ENCODE measurements at regions not wholly inside any gene's neighbourhood (a gene's known extent, or its start where the extent isn't known, plus 50 kb on each side); places are given as distances from the start of the nearest gene placed in this dataset.
"Not testable (repeated sequence)": the region's sequence is repeated elsewhere in the genome, so short reads cannot be mapped to it uniquely, and the experiment has no call there.

- no peak for DNase-seq (ENCODE audit: low read depth in 2 of 2)
Observed at GRCh38 chr2:39573276-39573675, 92.4 kb upstream of the TMEM178A start.

GRCh38 chr2:39581866-39582265, 83.9 kb upstream of the TMEM178A start:
- no peak for DNase-seq (ENCODE audit: low read depth in 2 of 2)

GRCh38 chr2:39583213-39583612, 82.5 kb upstream of the TMEM178A start:
- DNase-seq (ENCODE audit: low read depth in 2 of 2) = no peak

GRCh38 chr2:39583781-39584180, 81.9 kb upstream of the TMEM178A start:
- DNase-seq (ENCODE audit: low read depth in 2 of 2) = no peak

DNA sequence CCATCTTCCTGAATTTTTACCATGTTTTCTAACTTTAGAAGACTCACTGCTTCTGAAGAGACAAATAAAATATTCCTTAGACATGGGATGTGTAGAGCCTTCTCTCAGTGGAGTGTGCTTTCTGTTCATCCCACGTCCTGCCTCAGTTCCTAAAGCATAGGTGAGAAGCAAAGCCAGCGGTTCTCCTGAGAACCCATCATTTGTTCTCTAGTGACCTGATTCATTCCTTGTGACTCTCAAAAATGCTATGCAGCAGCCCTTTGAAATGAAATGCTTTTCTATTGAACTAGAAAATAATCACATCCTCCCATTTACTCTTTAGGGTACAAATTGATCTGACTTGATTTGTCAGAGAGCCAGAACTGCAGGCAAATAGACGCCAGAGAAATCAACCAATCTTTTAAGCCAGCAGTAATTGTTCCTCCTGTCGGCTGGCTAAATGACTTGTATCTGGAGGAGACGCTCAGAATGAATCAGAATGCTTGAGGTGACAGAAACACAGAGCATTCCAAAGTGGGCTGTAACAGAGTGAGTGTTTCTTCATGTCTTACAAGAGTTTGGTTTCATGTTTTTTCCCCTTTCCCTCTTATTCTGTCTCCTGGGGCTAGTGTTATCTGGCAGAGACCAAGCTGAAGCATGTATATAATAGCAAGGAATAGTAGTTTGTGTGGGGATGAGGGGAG, 81.3 kb upstream of the TMEM178A start:
- no peak for DNase-seq (ENCODE audit: low read depth in 2 of 2)

GRCh38 chr2:39585531-39585930, 80.2 kb upstream of the TMEM178A start:
- not testable (repeated sequence) for DNase-seq (ENCODE audit: low read depth in 2 of 2)

- no peak for DNase-seq (ENCODE audit: low read depth in 2 of 2)
Observed at GRCh38 chr2:39587168-39587567, 78.5 kb upstream of the TMEM178A start.

DNA sequence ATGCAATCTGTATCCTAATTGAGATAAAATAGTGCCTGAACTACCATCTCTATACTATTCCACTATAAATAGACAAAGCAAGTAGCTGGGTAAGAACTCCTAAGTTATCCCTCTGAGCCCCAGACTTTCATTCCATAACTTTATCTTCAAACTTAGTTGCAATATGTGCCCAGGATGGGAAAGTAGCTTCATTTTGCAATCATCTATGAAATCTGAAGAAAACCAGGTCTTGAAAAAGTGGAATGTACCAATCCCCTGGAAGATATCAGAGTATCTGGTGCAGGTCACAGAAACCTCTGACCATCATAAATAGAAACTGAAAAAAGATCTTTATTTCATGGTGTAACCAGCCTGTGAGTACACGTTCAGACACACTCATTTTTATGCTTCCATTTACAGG, 78.1 kb upstream of the TMEM178A start:
- no peak for DNase-seq (ENCODE audit: low read depth in 2 of 2)

- DNase-seq (ENCODE audit: low read depth in 2 of 2) = no peak
Observed at GRCh38 chr2:39593439-39594393, 72.0 kb upstream of the TMEM178A start.

DNA sequence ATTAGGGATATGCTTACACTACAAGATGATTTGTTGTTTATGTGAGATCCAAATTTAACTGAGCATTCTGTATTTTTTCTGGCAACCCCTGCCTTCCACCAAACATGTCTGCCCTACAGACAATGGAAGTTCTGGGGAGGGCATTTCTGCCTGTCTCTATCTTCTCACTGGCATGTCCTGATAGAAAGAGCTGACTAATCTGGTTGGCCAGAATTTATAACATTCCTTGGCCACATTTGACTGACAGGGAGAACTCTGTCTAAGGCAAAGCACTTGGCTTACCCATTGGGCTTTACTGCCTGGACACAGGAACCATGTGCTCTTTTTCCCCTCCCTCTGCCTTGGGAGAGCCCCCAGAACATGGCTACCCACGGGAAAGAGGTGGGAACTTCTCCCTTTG, 70.6 kb upstream of the TMEM178A start:
- DNase-seq (ENCODE audit: low read depth in 2 of 2) = no peak

GRCh38 chr2:39597314-39597713, 68.4 kb upstream of the TMEM178A start:
- no peak for DNase-seq (ENCODE audit: low read depth in 2 of 2)

DNA sequence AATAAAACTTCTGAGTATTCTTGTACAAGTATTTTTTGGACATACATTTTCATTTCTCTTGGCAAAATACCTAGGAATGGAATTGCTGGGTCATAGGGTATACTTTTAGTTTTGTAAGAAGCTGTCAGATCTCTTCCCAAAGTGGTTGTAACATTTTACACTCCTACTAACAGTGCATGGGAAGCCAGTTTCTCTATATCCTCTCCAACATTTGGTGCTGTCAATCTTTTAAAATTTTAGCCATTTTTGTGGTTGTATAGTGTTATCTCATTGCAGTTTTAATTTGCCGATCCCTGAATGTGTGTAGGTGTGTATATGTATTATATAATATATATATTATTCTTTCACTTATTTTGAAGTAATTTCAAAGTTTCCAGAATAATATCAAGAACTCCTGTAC, 63.1 kb upstream of the TMEM178A start:
- no peak for DNase-seq (ENCODE audit: low read depth in 2 of 2)

DNA sequence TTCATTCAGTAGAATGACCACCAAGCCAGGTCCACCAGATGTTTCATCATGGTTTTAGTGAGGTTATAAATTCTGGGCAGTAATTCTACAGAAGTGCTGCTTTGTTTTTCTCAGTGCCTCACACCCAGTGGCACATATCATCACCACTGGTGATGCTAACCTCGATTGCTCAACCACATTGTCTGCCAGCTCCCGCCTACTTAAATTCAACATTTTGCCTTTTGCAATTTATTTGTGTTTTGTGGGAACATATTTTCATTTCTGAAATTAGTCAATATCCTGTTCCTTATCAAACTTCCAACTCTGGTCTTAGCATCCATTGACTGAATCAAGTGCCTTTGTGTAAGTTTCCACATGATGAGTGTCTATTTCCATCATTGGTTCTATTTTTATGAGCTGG, 62.3 kb upstream of the TMEM178A start:
- DNase-seq (ENCODE audit: low read depth in 2 of 2) = no peak

DNA sequence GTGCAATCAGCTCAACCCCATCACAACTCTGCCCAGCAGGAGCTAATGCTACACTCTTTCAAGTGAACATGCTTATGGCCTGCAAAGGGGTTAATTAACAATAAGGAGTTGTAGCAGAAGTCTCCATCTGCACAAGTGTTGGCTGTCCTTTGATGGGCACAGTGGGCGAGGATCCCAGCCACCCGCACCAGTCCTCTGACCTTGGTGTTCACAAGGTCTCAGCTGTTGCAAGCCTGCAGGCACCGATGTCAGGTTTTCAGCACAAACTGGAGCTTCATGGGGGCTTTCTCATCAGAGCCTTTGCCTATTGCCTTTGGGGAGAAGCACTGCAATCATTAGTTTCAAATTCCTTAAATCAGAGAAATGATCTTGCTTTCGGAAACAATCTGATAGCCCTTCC, 60.9 kb upstream of the TMEM178A start:
- no peak for DNase-seq (ENCODE audit: low read depth in 2 of 2)

DNA sequence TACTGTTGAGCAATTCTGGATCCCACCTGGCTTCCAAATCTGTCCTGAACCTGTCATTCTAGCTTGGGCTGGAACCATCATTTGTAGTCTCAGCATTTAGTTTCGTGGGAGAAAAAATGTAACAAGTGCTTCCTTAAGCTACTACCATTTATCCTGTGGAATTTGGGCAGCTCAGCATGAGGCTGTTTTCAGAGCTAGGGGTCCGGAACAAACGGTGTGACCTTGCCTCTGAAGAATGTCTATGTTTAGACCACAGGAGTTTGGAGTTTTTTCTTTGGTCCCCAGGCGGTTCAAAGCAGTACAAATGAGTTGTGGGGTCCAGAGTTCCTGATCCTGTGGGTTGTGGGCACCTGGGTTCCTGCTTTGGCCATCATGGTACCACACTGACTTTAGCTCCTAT, 59.1 kb upstream of the TMEM178A start:
- no peak for DNase-seq (ENCODE audit: low read depth in 2 of 2)

- no peak for DNase-seq (ENCODE audit: low read depth in 2 of 2)
Observed at GRCh38 chr2:39607538-39608262, 58.0 kb upstream of the TMEM178A start.

DNA sequence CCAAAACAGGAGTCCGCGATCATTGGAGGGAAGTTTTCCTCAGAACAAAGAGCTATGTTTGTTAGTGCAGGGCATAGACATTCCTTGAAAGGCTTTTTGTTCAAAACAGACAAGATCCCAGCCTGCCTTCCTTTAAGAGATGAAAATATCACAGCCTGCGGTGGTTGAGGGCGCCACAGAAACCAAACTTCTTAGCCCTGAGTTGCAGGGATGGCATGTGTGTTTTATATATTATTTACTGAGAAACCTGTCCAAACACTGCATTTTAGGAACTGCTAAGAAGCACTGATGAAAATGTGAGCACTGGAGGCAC, 57.5 kb upstream of the TMEM178A start:
- no peak for DNase-seq (ENCODE audit: low read depth in 2 of 2)

DNA sequence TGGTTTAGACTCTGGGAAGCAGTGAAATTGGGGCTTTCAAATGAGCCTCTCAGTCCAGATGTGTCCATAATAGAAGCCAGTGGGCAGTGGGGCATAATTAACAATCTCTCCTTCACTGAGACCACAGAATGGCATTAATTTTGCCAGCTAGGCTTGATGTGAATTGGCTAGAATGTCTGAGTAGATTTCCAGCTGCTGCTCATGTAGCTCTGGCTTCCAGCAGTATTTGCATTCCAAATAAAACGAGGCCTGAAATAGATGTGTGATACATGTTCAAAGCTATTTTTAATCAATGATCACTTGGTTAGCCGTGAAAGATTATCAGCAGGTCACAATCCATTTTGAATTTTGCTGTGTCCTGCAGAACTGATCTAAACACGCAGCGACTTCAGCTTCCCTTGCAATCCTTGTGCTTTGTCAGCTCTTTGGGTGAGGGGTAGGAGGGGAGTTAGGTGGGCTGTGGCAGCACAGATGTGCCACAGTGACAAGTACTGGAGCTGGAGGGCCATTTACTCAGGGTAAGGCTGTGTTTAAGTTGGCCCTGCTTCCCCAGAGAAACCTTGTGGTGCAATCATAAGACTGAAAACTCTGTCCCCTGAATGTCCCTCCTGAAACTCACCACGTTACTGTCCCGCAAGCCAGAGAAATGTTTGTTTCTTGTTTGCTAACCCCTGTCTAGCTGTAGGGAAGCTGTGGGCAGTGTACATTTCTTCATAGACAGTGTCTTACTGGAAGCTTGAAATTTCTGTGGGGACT, 56.9 kb upstream of the TMEM178A start:
- no peak for DNase-seq (ENCODE audit: low read depth in 2 of 2)

GRCh38 chr2:39609917-39610316, 55.8 kb upstream of the TMEM178A start:
- no peak for DNase-seq (ENCODE audit: low read depth in 2 of 2)

- DNase-seq (ENCODE audit: low read depth in 2 of 2) = no peak
Observed at GRCh38 chr2:39615675-39616074, 50.0 kb upstream of the TMEM178A start.
